UCSD-AML1 (cell line): ENCODE measurements at regions not wholly inside any gene's neighbourhood (a gene's known extent, or its start where the extent isn't known, plus 50 kb on each side); places are given as distances from the start of the nearest gene placed in this dataset.

Source experiments
- DNase-seq: peaks from one replicate; lab custom pipeline; 2025; ENCODE audit not compliant: unreplicated experiment; lab: John Stamatoyannopoulos, UW

- no peak for DNase-seq
Observed at GRCh38 chr18:21991886-21992285, 177.5 kb upstream of the GATA6 start.

DNA sequence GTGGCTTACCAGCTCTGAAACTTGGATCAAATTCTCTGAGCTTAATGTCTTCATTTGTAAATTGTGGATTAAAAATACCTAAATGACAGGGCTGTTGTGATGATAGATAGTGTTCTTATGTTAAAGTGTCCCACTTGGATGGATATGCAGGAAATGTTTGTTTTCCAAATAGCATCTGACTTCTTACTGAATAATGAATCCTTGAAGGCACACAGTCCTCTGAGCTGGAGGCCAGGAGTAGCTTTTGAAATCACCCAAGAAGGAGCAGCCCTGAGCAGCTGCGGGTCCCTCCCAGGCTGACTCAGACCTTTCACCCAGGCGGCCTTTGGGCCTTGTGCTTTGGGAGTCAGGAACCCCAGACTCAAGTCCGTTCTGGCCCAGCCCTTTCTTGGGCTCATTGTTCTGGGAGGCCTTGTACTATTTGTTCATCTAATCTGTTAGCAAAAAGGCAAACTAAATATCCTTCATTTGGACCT lies 173.0 kb upstream of the GATA6 start:
- no peak for DNase-seq

DNA sequence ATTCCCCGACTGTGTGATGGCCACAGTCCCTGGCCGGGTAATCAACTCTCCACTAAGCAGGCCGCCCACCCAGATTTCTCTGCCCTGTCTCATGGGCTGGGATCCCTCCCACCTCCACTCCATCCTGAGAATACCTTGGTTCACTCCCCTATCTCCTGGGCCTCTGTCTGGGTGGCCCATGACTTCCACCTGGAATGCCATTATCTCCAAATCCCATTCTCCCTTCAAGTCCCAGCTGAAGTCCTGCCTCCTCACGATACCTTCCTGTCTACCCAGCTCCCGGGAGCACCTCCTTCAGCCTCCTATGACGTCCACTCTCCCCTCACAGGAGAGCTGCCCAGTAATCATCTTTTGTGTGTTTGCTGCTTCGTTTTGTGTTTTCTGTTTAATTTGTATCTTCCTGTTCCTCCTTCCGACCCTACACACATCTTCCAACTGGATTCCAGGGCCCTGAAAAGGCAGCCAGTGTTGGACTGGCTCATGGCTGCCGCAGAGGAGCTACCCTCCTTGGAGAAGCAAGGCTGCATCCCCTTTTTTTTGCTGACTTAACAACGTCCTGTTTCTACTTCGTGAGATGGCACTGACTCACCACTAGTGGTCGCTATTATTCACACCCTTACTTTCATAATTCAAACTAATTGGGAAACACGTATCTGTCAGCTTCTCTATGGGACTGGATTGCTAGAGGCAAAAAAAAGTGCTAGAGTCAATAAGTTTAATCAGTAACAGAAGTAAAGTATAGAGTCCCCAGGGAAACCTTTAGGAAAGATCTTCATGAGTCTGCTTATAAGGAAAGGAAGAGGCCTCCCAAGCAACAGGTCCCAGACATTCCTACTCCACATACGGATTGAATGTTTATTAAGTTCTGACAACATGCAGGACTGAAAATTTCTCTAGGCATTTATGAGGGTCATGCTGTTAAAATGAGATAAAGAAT lies 171.9 kb upstream of the GATA6 start:
- no peak for DNase-seq

DNA sequence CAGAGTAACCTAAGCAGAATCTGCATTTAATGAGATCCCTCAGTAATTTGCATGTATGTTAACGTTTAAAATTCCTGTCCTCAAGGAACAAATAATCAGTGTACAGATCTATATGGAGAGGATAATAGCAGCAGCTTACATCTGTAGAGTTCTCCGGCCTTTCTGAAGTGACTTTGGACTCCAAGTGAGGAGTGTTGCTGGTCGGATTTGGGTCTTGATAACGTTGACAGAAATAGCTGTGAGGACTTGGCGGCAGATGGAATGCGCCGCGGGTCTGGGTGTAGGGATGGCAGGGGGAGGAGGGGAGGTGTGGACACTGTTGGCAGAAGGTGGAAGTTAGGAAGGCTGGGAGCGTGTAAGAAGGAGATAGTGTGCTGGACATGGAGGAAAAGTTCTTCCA lies 170.9 kb upstream of the GATA6 start:
- no peak for DNase-seq

- DNase-seq = no peak
Observed at GRCh38 chr18:22001912-22002487, 167.4 kb upstream of the GATA6 start.

GRCh38 chr18:22005191-22005841 lies 164.1 kb upstream of the GATA6 start:
- DNase-seq = no peak

DNA sequence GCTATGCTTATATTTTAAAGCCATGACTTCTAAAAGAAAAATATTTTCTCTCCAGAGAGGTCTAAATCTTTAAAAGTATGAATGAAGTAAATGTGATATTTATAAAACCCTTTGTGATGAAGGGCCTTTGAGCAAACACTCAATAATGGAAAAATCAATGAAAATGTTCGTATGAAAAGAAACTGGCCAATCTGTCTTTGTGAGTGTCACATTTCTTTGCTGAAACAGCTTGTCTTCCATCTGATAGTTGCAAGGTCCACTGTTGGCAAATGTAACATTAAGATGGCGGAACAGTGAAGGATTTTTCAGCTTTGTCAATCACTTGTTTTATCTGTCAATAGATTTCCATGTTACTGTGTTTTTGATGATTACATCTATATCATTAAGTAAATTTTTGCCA lies 162.9 kb upstream of the GATA6 start:
- no peak for DNase-seq

GRCh38 chr18:22009242-22009641 lies 160.1 kb upstream of the GATA6 start:
- no peak for DNase-seq

DNA sequence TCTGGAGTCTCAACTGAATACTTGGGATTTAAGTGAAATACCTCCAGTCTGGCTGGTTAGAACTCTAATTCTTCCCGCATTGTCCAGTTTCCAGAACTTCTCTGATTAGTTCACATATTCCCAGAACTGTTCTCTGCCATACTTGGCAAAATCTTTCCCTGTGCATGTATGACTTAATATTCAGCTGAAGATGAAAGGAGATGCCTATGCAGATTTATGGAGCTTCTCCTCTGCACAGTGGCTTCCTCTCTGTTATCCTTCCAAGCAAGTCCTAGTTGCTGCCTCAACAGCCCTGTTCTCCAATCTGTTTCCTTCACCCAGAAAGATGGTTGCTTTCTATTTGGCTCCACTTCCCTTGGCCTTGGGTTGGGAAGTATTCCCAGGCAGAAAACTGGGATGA lies 155.4 kb upstream of the GATA6 start:
- no peak for DNase-seq

DNA sequence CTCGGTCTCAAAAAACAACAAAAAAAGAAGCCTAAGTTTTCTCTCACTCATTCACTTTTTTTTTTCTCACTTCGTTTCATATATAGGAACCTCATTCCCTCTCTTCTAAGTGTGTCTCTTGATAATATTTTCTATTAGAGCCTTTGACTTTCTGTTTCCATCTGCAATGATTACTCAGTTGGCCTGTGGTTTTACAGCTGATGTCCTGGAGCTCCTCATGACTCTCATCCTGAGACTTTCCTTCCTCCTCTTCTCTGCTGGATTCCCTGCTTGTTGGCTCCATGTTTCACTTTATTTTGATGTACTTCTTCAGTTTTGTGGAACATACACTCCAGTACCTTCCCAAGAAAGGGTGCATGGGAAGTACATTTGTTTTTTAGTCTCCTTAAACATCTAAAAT lies 154.2 kb upstream of the GATA6 start:
- DNase-seq = no peak

GRCh38 chr18:22018366-22018765 lies 151.0 kb upstream of the GATA6 start:
- no peak for DNase-seq

GRCh38 chr18:22019193-22019592 lies 150.2 kb upstream of the GATA6 start:
- no peak for DNase-seq

GRCh38 chr18:22020127-22020866 lies 149.1 kb upstream of the GATA6 start:
- no peak for DNase-seq

- DNase-seq = no peak
Observed at GRCh38 chr18:22020867-22021370, 148.5 kb upstream of the GATA6 start.

GRCh38 chr18:22021701-22022100 lies 147.7 kb upstream of the GATA6 start:
- DNase-seq = no peak

GRCh38 chr18:22024924-22025323 lies 144.5 kb upstream of the GATA6 start:
- DNase-seq = no peak

- DNase-seq = no peak
Observed at GRCh38 chr18:22026362-22026761, 143.0 kb upstream of the GATA6 start.

- no peak for DNase-seq
Observed at GRCh38 chr18:22026889-22027288, 142.5 kb upstream of the GATA6 start.

- DNase-seq = no peak
Observed at GRCh38 chr18:22031611-22032010, 137.8 kb upstream of the GATA6 start.

DNA sequence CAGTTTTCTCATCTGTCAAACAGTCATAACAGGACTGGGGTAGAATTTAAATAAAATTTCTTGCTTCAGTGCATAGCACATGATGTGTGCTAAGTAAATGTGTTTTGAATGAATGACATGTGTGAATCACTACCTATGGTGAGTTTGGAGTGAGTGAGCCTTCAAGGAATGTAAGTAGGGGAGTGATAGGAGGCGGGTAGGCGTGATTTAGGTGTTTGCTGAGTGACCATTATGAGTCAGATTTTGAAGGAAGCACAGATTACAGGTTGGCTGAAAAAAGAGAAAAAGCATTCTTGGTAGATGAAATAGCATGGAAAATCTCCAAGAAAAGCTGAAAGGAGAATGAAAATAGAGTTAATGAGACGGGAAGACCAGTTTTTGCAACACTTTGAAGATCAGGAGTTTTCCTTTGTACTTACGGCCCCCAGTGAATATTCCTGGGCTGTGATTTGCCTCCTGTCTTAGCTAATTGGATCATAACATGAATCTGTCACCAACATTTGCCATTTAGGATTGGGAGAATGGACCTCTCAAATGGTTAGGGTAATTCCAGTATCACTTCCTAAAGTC lies 136.9 kb upstream of the GATA6 start:
- DNase-seq = no peak

- DNase-seq = no peak
Observed at GRCh38 chr18:22033085-22033484, 136.3 kb upstream of the GATA6 start.
